K562 (cell line): ENCODE measurements at regions not wholly inside any gene's neighbourhood (a gene's known extent, or its start where the extent isn't known, plus 50 kb on each side); places are given as distances from the start of the nearest gene placed in this dataset.

Source experiments
- BCL6 ChIP-seq: fragments of 250-450 bp; sonication (Bioruptor Pico); IDR thresholded peaks from 2 replicates; pipeline ENCODE4 v1.4.0; 2020
- CREB1 ChIP-seq, 2 experiments: sonication (generic) in 1 of 2; formaldehyde crosslinking in 1 of 2; IDR thresholded peaks; 2 replicates each; pipeline versions ENCODE4 v1.6.1 to v1.8.0; 2012 to 2022; ENCODE audit warnings: inconsistent platforms in 1 of 2, mild to moderate bottlenecking in 1 of 2, missing genetic modification reagents in 1 of 2, moderate library complexity in 1 of 2
- HSF4 ChIP-seq: fragments of 250-450 bp; sonication (Bioruptor Pico); IDR thresholded peaks from 2 replicates; pipeline ENCODE4 v2.1.2; 2022; ENCODE audit warnings: mild to moderate bottlenecking, moderate library complexity, borderline replicate concordance
- JUN ChIP-seq, 2 experiments: sonication (generic) in 1 of 2; formaldehyde crosslinking in 1 of 2; IDR thresholded peaks; 2 replicates each; pipeline versions ENCODE4 v1.6.1 to v1.8.0; 2012 to 2022; ENCODE audit warnings: borderline replicate concordance in 2 of 2, mild to moderate bottlenecking in 2 of 2, improper control_type of control experiment in 1 of 2, low read depth in 1 of 2, low read length in 1 of 2, missing genetic modification reagents in 1 of 2
- MCM3 ChIP-seq: fragments of 450-650 bp; IDR thresholded peaks from 2 replicates; pipeline ENCODE4 v1.6.1; 2016
- NR4A1 ChIP-seq, 2 experiments: fragments of 250-450 bp in 1 of 2; fragments of 450-650 bp in 1 of 2; sonication (Bioruptor Pico) in 1 of 2; IDR thresholded peaks; 2 replicates each; pipeline versions ENCODE4 v1.4.0 to v1.6.1; 2016 to 2020; ENCODE audit warnings: mild to moderate bottlenecking in 2 of 2, missing compliant biosample characterization in 1 of 2, missing genetic modification characterization in 1 of 2, moderate library complexity in 1 of 2
- XRCC3 ChIP-seq: fragments of 450-650 bp; IDR thresholded peaks from 2 replicates; pipeline ENCODE4 v1.6.1; 2017; ENCODE audit warnings: mild to moderate bottlenecking, moderate library complexity
- TF ChIP-seq, protein P1 (sequence below), 3 experiments: IDR thresholded peaks in 2 of 3; conservative IDR thresholded peaks in 1 of 3; 2 replicates each; pipeline ENCODE4 v1.5.1; 2011 to 2012; ENCODE audit warnings: low read length in 3 of 3, mild to moderate bottlenecking in 3 of 3, control low read depth in 2 of 3, improper control_type of control experiment in 1 of 3, inconsistent platforms in 1 of 3, low read depth in 1 of 3, mixed read lengths in 1 of 3, moderate library complexity in 1 of 3; ENCODE audit not compliant: insufficient read depth in 2 of 3

DNA sequence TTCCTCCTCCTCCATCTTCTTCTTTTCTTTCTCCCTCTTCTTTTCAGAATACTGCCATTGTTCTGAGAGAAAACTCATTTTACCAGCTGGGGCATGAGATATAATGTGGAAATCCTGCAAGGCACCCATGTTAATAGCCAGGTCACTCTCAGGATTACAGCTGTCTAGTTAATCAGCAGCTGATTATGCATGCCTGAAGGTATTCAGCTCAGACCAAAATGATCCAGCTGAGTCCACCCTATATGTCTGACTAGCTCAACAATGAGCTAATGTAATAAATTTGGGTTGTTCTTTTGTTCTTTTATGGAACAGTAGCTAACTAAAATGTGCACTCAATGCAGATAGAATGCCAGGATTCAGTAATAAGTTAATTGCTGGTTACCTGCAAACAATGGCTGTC lies 441.4 kb downstream of the KDM5D start:
- TF ChIP-seq HSF4 (CRISPR knock-in tag) (no peak), BCL6 (no peak), MCM3 (no peak), XRCC3 (no peak), NR4A1 (CRISPR knock-in tag; IDR thresholded peaks at IDR 0.05) (no peak), NR4A1 (tag; IDR thresholded peaks at IDR 0.05) (no peak), CREB1 (IDR thresholded peaks at IDR 0.05) (no peak), CREB1 (CRISPR knock-in tag; IDR thresholded peaks at IDR 0.05) (no peak), JUN (IDR thresholded peaks at IDR 0.05; ENCODE audit: borderline replicate concordance, low read depth, low read length) (no peak), JUN (CRISPR knock-in tag; IDR thresholded peaks at IDR 0.05; ENCODE audit: borderline replicate concordance) (no peak)
- TF ChIP-seq, protein P1, sequence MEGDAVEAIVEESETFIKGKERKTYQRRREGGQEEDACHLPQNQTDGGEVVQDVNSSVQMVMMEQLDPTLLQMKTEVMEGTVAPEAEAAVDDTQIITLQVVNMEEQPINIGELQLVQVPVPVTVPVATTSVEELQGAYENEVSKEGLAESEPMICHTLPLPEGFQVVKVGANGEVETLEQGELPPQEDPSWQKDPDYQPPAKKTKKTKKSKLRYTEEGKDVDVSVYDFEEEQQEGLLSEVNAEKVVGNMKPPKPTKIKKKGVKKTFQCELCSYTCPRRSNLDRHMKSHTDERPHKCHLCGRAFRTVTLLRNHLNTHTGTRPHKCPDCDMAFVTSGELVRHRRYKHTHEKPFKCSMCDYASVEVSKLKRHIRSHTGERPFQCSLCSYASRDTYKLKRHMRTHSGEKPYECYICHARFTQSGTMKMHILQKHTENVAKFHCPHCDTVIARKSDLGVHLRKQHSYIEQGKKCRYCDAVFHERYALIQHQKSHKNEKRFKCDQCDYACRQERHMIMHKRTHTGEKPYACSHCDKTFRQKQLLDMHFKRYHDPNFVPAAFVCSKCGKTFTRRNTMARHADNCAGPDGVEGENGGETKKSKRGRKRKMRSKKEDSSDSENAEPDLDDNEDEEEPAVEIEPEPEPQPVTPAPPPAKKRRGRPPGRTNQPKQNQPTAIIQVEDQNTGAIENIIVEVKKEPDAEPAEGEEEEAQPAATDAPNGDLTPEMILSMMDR (IDR thresholded peaks at IDR 0.05 in 2 of 3, conservative IDR thresholded peaks at IDR 0.05 in 1 of 3; ENCODE audit: insufficient read depth in 2 of 3, low read depth in 1 of 3, low read length in 3 of 3): no peak
